Erythroblast (primary cell): ENCODE measurements at regions not wholly inside any gene's neighbourhood (a gene's known extent, or its start where the extent isn't known, plus 50 kb on each side); places are given as distances from the start of the nearest gene placed in this dataset.

ENCODE experiments used
- DNase-seq, 2 experiments: peaks; one replicate each; lab custom pipeline; 2025; lab: John Stamatoyannopoulos, UW
- GATA1 ChIP-seq: IDR thresholded peaks from 2 replicates; pipeline ENCODE4 v1.6.1; 2011; ENCODE audit warnings: low read depth, mild to moderate bottlenecking, control low read depth, low read length, moderate library complexity
- POLR2A ChIP-seq: IDR thresholded peaks from 2 replicates; pipeline ENCODE4 v1.6.1; 2011; ENCODE audit warnings: mild to moderate bottlenecking, low read length

- DNase-seq, result no peak
- no peak for TF ChIP-seq POLR2A
- TF ChIP-seq GATA1, result no peak
Observed at GRCh38 chr16:72298961-72299360, 127.0 kb upstream of the PMFBP1 start.

GRCh38 chr16:72295914-72296313 is 124.0 kb upstream of the PMFBP1 start:
- no peak for DNase-seq
- TF ChIP-seq GATA1 (no peak), POLR2A (no peak)

GRCh38 chr16:72291531-72291981 is 119.6 kb upstream of the PMFBP1 start:
- TF ChIP-seq POLR2A (no peak), GATA1 (no peak)
- DNase-seq, result no peak

GRCh38 chr16:72291121-72291520 is 119.2 kb upstream of the PMFBP1 start:
- TF ChIP-seq POLR2A, result no peak
- no peak for TF ChIP-seq GATA1
- no peak for DNase-seq

GRCh38 chr16:72287649-72288048 is 115.7 kb upstream of the PMFBP1 start:
- DNase-seq, result no peak
- TF ChIP-seq GATA1, result no peak
- no peak for TF ChIP-seq POLR2A

GRCh38 chr16:72286936-72287620 is 115.1 kb upstream of the PMFBP1 start:
- DNase-seq, result no peak
- no peak for TF ChIP-seq GATA1
- no peak for TF ChIP-seq POLR2A

GRCh38 chr16:72285728-72286127 is 113.8 kb upstream of the PMFBP1 start:
- DNase-seq, result no peak

GRCh38 chr16:72285324-72285723 is 113.4 kb upstream of the PMFBP1 start:
- DNase-seq, result no peak
- no peak for TF ChIP-seq GATA1
- TF ChIP-seq POLR2A, result no peak

More at GRCh38 chr16:72285728-72286127, 113.8 kb upstream of the PMFBP1 start:
- TF ChIP-seq POLR2A, result no peak
- no peak for TF ChIP-seq GATA1

- no peak for TF ChIP-seq GATA1
- no peak for DNase-seq
Observed at GRCh38 chr16:72284042-72284789, 112.3 kb upstream of the PMFBP1 start.

- DNase-seq, result no peak
- TF ChIP-seq GATA1, result no peak
Observed at GRCh38 chr16:72282362-72282761, 110.4 kb upstream of the PMFBP1 start.

GRCh38 chr16:72278301-72278700 is 106.3 kb upstream of the PMFBP1 start:
- DNase-seq, result no peak
- TF ChIP-seq POLR2A (no peak), GATA1 (no peak)

GRCh38 chr16:72277749-72278148 is 105.8 kb upstream of the PMFBP1 start:
- TF ChIP-seq GATA1 (no peak), POLR2A (no peak)
- DNase-seq, result no peak

GRCh38 chr16:72271699-72272240 is 99.8 kb upstream of the PMFBP1 start:
- TF ChIP-seq POLR2A, result no peak
- DNase-seq, result no peak

- TF ChIP-seq GATA1 (no peak), POLR2A (no peak)
Observed at GRCh38 chr16:72270531-72270930, 98.6 kb upstream of the PMFBP1 start.

More at GRCh38 chr16:72270531-72270930, 98.6 kb upstream of the PMFBP1 start:
- DNase-seq, result no peak
